Panc1 (cell line): ENCODE measurements at regions not wholly inside any gene's neighbourhood (a gene's known extent, or its start where the extent isn't known, plus 50 kb on each side); places are given as distances from the start of the nearest gene placed in this dataset.

Source experiments
- POLR2AphosphoS5 ChIP-seq: IDR thresholded peaks from 2 replicates; pipeline ENCODE4 v1.6.1; 2012; ENCODE audit warnings: mild to moderate bottlenecking, low read depth, low read length, moderate library complexity
- REST ChIP-seq, 2 experiments: IDR thresholded peaks; 2 replicates each; pipeline ENCODE4 v1.6.1; 2011 to 2012; ENCODE audit warnings: low read depth in 2 of 2, control low read depth in 1 of 2, low read length in 1 of 2, mild to moderate bottlenecking in 1 of 2, moderate library complexity in 1 of 2; ENCODE audit not compliant: insufficient read depth in 1 of 2
- SIN3A ChIP-seq: IDR thresholded peaks from 2 replicates; pipeline ENCODE4 v1.6.1; 2012; ENCODE audit warnings: low read depth, mild to moderate bottlenecking, low read length, moderate library complexity, borderline replicate concordance; ENCODE audit not compliant: insufficient read depth
- TCF7L2 ChIP-seq: IDR thresholded peaks from 2 replicates; pipeline ENCODE4 v1.6.1; 2011; ENCODE audit warnings: mild to moderate bottlenecking, low read depth, low read length, inconsistent platforms
- TF ChIP-seq, protein P1 (sequence below): fragments of 450-650 bp; IDR thresholded peaks from 2 replicates; pipeline ENCODE4 v1.5.1; 2017; ENCODE audit warnings: mild to moderate bottlenecking

GRCh38 chr12:84046859-84047258 lies 865.7 kb downstream of the SLC6A15 start:
- TF ChIP-seq SIN3A (no peak), REST (IDR thresholded peaks at IDR 0.05; ENCODE audit: insufficient read depth in 1 of 2, low read depth in 2 of 2, low read length in 1 of 2) (no peak), POLR2AphosphoS5 (no peak), TCF7L2 (no peak)
- TF ChIP-seq, protein P1, sequence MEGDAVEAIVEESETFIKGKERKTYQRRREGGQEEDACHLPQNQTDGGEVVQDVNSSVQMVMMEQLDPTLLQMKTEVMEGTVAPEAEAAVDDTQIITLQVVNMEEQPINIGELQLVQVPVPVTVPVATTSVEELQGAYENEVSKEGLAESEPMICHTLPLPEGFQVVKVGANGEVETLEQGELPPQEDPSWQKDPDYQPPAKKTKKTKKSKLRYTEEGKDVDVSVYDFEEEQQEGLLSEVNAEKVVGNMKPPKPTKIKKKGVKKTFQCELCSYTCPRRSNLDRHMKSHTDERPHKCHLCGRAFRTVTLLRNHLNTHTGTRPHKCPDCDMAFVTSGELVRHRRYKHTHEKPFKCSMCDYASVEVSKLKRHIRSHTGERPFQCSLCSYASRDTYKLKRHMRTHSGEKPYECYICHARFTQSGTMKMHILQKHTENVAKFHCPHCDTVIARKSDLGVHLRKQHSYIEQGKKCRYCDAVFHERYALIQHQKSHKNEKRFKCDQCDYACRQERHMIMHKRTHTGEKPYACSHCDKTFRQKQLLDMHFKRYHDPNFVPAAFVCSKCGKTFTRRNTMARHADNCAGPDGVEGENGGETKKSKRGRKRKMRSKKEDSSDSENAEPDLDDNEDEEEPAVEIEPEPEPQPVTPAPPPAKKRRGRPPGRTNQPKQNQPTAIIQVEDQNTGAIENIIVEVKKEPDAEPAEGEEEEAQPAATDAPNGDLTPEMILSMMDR = no peak
